Lower lobe of right lung (tissue), 2 donors: ENCODE measurements at regions not wholly inside any gene's neighbourhood (a gene's known extent, or its start where the extent isn't known, plus 50 kb on each side); places are given as distances from the start of the nearest gene placed in this dataset.

Experiments
- ATAC-seq, 2 donors: fragments of 200-7000 bp; cut with Tn5 transposase; one replicate each; pipeline ENCODE4 v1.9.1; 2020 to 2022; ENCODE audit warnings: mild to moderate bottlenecking in 2 of 2, moderate library complexity in 2 of 2
- DNase-seq: peaks from one replicate; pipeline ENCODE4 v3.0.0-alpha.2; 2020
- H3K27ac ChIP-seq: fragments of 200-600 bp; one replicate; pipeline ENCODE4 v1.8.0; 2022
- H3K27me3 ChIP-seq: fragments of 200-600 bp; one replicate; pipeline ENCODE4 v1.8.0; 2022; ENCODE audit warnings: low read depth
- H3K36me3 ChIP-seq: fragments of 200-600 bp; one replicate; pipeline ENCODE4 v1.8.0; 2022; ENCODE audit warnings: mild to moderate bottlenecking
- H3K4me1 ChIP-seq: fragments of 200-600 bp; one replicate; pipeline ENCODE4 v1.8.0; 2022
- H3K4me3 ChIP-seq: fragments of 200-600 bp; one replicate; pipeline ENCODE4 v1.8.0; 2022; ENCODE audit warnings: mild to moderate bottlenecking
- H3K9me3 ChIP-seq: fragments of 200-600 bp; one replicate; pipeline ENCODE4 v1.8.0; 2022
- CTCF ChIP-seq: fragments of 200-600 bp; IDR thresholded peaks from one replicate; pipeline ENCODE4 v1.8.0; 2022; ENCODE audit warnings: antibody characterized with exemption, mild to moderate bottlenecking
- intact Hi-C: fragments of 100-400 bp; cut with DNase I; formaldehyde crosslinking; loops from one replicate; pipeline ENCODE4 v1.11.0; 2022
- donor health status: DM: no; HTN: yes; CAD: no; lungs with severe emphysema.

GRCh38 chr3:170714562-170715535 lies 129.0 kb upstream of the SLC7A14 start:
- no peaks in the 10 kb centered on the region for H3K4me1 ChIP-seq
- no peak overlapping the region for H3K27ac ChIP-seq
- no peak overlapping the region for H3K4me3 ChIP-seq
- H3K9me3 ChIP-seq = no peaks in the 10 kb centered on the region
- ATAC-seq = no peak
- no peak for DNase-seq
- no peaks in the 10 kb centered on the region for H3K36me3 ChIP-seq
- intact Hi-C loops = no loop called here
- H3K27me3 ChIP-seq = no peaks in the 10 kb centered on the region
- no peak for TF ChIP-seq CTCF

DNA sequence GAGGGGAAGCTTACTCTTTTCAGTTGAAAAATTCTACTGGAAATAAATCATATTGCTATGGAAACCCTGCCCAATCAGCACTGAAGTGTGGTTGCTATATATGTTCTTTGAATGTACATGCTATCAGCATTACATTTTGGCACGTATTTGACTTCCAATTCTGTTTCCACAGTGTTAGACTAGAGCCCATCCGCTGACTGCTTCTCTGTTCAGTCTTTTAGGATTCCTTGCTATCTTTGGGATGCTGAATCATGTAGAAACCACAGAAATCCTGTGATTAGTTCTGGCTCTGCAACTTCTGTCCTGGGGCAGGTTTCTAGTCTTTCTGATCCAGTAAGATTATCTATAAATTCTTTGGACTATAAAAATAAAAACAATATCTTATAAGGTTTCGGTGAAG lies 128.2 kb upstream of the SLC7A14 start:
- intact Hi-C loops = no loop called here
- no peak for DNase-seq
- Histone ChIP-seq H3K4me3 (no peak overlapping the region), H3K27me3 (no peaks in the 10 kb centered on the region), H3K36me3 (no peaks in the 10 kb centered on the region), H3K9me3 (no peaks in the 10 kb centered on the region), H3K4me1 (no peaks in the 10 kb centered on the region), H3K27ac (no peak overlapping the region)
- ATAC-seq = no peak
- no peak for TF ChIP-seq CTCF

- no peak overlapping the region for H3K4me3 ChIP-seq
- no peak for TF ChIP-seq CTCF
- DNase-seq (no peak), ATAC-seq (no peak)
- no peak overlapping the region for H3K27ac ChIP-seq
- H3K4me1 ChIP-seq = no peaks in the 10 kb centered on the region
- no peaks in the 10 kb centered on the region for H3K27me3 ChIP-seq
- intact Hi-C loops = no loop called here
- H3K9me3 ChIP-seq = no peaks in the 10 kb centered on the region
- no peaks in the 10 kb centered on the region for H3K36me3 ChIP-seq
Measured at GRCh38 chr3:170713653-170714052, 127.8 kb upstream of the SLC7A14 start.

DNA sequence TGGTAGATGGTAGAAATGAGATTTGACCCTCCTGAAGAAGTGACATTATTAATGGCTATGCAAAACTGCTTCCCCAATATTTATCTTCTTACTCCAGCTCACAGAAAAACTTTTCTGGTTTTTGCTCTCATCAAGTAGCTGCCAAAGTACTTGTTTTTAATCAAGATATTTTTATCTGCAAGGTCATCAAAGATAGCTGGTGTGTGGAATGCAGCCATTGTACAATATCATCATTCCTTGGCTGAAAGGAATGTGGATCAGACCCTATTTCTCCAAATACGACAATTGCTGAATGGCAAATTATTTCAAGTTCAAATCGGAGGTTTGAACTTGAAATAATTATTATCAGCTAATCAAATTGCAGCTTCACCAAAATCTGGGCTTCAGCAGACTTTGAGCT lies 126.9 kb upstream of the SLC7A14 start:
- no peak for ATAC-seq

DNA sequence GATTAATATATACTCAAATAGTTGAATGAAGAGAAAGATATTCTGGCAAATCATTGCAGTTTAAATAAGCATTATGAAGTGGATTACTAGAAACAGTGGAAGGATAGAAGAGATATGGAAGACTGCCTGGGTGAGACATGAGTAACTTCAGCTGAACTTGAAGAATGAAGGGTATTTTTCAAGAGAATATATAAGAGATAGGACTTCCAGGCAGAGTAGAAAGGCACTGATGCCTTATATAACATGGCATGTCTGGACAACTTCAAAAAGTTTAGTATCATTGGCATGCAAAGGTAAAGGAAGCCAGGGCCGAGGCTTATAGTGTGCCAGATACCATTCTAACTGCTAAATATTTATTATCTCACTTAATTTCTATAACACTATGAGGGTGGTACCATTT lies 126.5 kb upstream of the SLC7A14 start:
- TF ChIP-seq CTCF = no peak
- no peaks in the 10 kb centered on the region for H3K9me3 ChIP-seq
- no peak overlapping the region for H3K4me3 ChIP-seq
- H3K36me3 ChIP-seq = no peaks in the 10 kb centered on the region
- no peaks in the 10 kb centered on the region for H3K4me1 ChIP-seq
- no peaks in the 10 kb centered on the region for H3K27me3 ChIP-seq
- DNase-seq (no peak), ATAC-seq (no peak)
- H3K27ac ChIP-seq = no peak overlapping the region
- intact Hi-C loops = no loop called here

More for the DNA sequence above, 126.9 kb upstream of the SLC7A14 start:
- no peak for TF ChIP-seq CTCF
- intact Hi-C loops = no loop called here
- H3K27ac ChIP-seq = no peak overlapping the region
- H3K36me3 ChIP-seq = no peaks in the 10 kb centered on the region
- H3K9me3 ChIP-seq = no peaks in the 10 kb centered on the region
- H3K27me3 ChIP-seq = no peaks in the 10 kb centered on the region
- H3K4me1 ChIP-seq = no peaks in the 10 kb centered on the region
- H3K4me3 ChIP-seq = no peak overlapping the region
- no peak for DNase-seq
